SK-N-SH (cell line): ENCODE measurements at regions not wholly inside any gene's neighbourhood (a gene's known extent, or its start where the extent isn't known, plus 50 kb on each side); places are given as distances from the start of the nearest gene placed in this dataset.

Source experiments
- CTCF ChIA-PET: fragments of 300-600, 350-600 bp; formaldehyde crosslinking; extraction: SDS; loops from one replicate; lab custom pipeline; 2021; lab: Yijun Ruan, JAX
- POLR2A ChIA-PET: fragments of 350-600 bp; sonication (Branson Sonifier 250); formaldehyde crosslinking; extraction: SDS; loops from one replicate; lab custom pipeline; 2020; ENCODE audit warnings: antibody characterized with exemption, inconsistent platforms; lab: Yijun Ruan, JAX
- DNase-seq: peaks from one replicate; pipeline ENCODE4 v3.0.0; 2012
- H2AFZ ChIP-seq: fragments of 200-600 bp; sonication (generic); 2 replicates; pipeline ENCODE4 v1.8.1; 2016; ENCODE audit warnings: antibody characterized with exemption, mild to moderate bottlenecking, low read depth
- H3F3A ChIP-seq: fragments of 200-600 bp; sonication (generic); replicated peaks from 2 replicates; pipeline ENCODE3; 2016; ENCODE audit warnings: antibody characterized with exemption, mild to moderate bottlenecking; ENCODE audit not compliant: insufficient read depth
- H3K27ac ChIP-seq, 2 experiments: fragments of 200-500 bp in 1 of 2; fragments of 200-600 bp in 1 of 2; sonication (Bioruptor generic) in 1 of 2; sonication (generic), shearing (Covaris generic) in 1 of 2; 2 replicates each; pipeline versions ENCODE4 v1.5.1 to v1.6.1; 2014 to 2016; ENCODE audit warnings: low read depth in 2 of 2, inconsistent platforms in 1 of 2, low read length in 1 of 2, mild to moderate bottlenecking in 1 of 2, mixed read lengths in 1 of 2
- H3K27me3 ChIP-seq: fragments of 200-600 bp; sonication (generic), shearing (Covaris generic); 2 replicates; pipeline ENCODE4 v1.6.1; 2016; ENCODE audit warnings: mixed run types; ENCODE audit not compliant: insufficient read depth
- H3K36me3 ChIP-seq, 2 experiments: fragments of 200-500 bp in 1 of 2; fragments of 200-600 bp in 1 of 2; sonication (Bioruptor generic) in 1 of 2; sonication (generic) in 1 of 2; replicated peaks in 1 of 2; 2 replicates each; pipeline versions ENCODE3 to v1.5.1; 2014 to 2016; ENCODE audit warnings: low read length in 1 of 2, mild to moderate bottlenecking in 1 of 2; ENCODE audit not compliant: insufficient read depth in 2 of 2, control insufficient read depth in 1 of 2
- H3K4me1 ChIP-seq, 2 experiments: fragments of 200-500 bp in 1 of 2; fragments of 200-600 bp in 1 of 2; sonication (Bioruptor generic) in 1 of 2; sonication (generic), shearing (Covaris generic) in 1 of 2; 2 replicates each; pipeline versions ENCODE4 v1.5.1 to v1.6.1; 2014 to 2016; ENCODE audit warnings: low read depth in 1 of 2, low read length in 1 of 2, mixed run types in 1 of 2; ENCODE audit not compliant: insufficient read depth in 2 of 2, control insufficient read depth in 1 of 2
- H3K4me2 ChIP-seq: fragments of 200-600 bp; sonication (generic), shearing (Covaris generic); 2 replicates; pipeline ENCODE4 v1.6.1; 2017; ENCODE audit warnings: mixed run types
- H3K4me3 ChIP-seq, 2 experiments: fragments of 200-500 bp in 1 of 2; fragments of 200-600 bp in 1 of 2; sonication (Bioruptor generic) in 1 of 2; sonication (generic), shearing (Covaris generic) in 1 of 2; 2 replicates each; pipeline versions ENCODE4 v1.5.1 to v1.8.1; 2014 to 2016; ENCODE audit warnings: low read depth in 2 of 2, inconsistent platforms in 1 of 2, low read length in 1 of 2, mild to moderate bottlenecking in 1 of 2, mixed read lengths in 1 of 2, moderate library complexity in 1 of 2
- H3K79me2 ChIP-seq: fragments of 200-600 bp; sonication (generic); 2 replicates; pipeline ENCODE4 v1.8.1; 2017; ENCODE audit warnings: mild to moderate bottlenecking; ENCODE audit not compliant: insufficient read depth
- H3K9ac ChIP-seq: fragments of 200-600 bp; sonication (generic); 2 replicates; pipeline ENCODE4 v1.6.1; 2017; ENCODE audit warnings: mixed run types
- H3K9me2 ChIP-seq: fragments of 200-600 bp; sonication (generic); 2 replicates; pipeline ENCODE4 v1.6.1; 2017; ENCODE audit warnings: mixed run types
- H3K9me3 ChIP-seq: fragments of 200-600 bp; sonication (generic); 2 replicates; pipeline ENCODE4 v1.6.1; 2017; ENCODE audit warnings: mixed run types, mild to moderate bottlenecking, moderate library complexity
- H4K20me1 ChIP-seq: fragments of 200-600 bp; sonication (generic); 2 replicates; pipeline ENCODE4 v1.6.1; 2017; ENCODE audit warnings: mild to moderate bottlenecking, mixed run types; ENCODE audit not compliant: insufficient read depth
- CTCF ChIP-seq: fragments of 200-600 bp; sonication (generic); IDR thresholded peaks from 2 replicates; pipeline ENCODE4 v1.6.1; 2017; ENCODE audit warnings: antibody characterized with exemption, mild to moderate bottlenecking, moderate library complexity
- ELF1 ChIP-seq: IDR thresholded peaks from 2 replicates; pipeline ENCODE4 v1.4.0; 2012
- EP300 ChIP-seq, 2 experiments: IDR thresholded peaks; 2 replicates each; pipeline versions ENCODE4 v1.4.0 to v1.6.1; 2012; ENCODE audit warnings: borderline replicate concordance in 1 of 2, low read depth in 1 of 2, low read length in 1 of 2
- EZH2phosphoT487 ChIP-seq: fragments of 200-600 bp; sonication (generic); IDR thresholded peaks from 2 replicates; pipeline ENCODE4 v1.6.1; 2017; ENCODE audit warnings: low read depth, mixed run types, mild to moderate bottlenecking, antibody characterized with exemption, moderate library complexity, borderline replicate concordance
- FOXJ3 ChIP-seq: sonication (generic); formaldehyde crosslinking; IDR thresholded peaks from 2 replicates; pipeline ENCODE4 v1.5.1; 2020; ENCODE audit warnings: mild to moderate bottlenecking, missing genetic modification reagents
- FOXM1 ChIP-seq: IDR thresholded peaks from 2 replicates; pipeline ENCODE4 v1.4.0; 2012; ENCODE audit warnings: low read depth, mild to moderate bottlenecking
- GABPA ChIP-seq: IDR thresholded peaks from 2 replicates; pipeline ENCODE4 v1.4.0; 2012; ENCODE audit warnings: low read depth, mild to moderate bottlenecking
- IRF3 ChIP-seq: fragments of 150-350 bp; IDR thresholded peaks from 2 replicates; pipeline ENCODE4 v1.6.1; 2016; ENCODE audit warnings: mild to moderate bottlenecking, low read depth, low read length
- JUND ChIP-seq: IDR thresholded peaks from 2 replicates; pipeline ENCODE4 v1.4.0; 2012
- MXI1 ChIP-seq: IDR thresholded peaks from 2 replicates; pipeline ENCODE4 v1.6.1; 2012; ENCODE audit warnings: mild to moderate bottlenecking, low read depth, low read length, improper control_type of control experiment
- NFIC ChIP-seq: IDR thresholded peaks from 2 replicates; pipeline ENCODE4 v1.4.0; 2012; ENCODE audit warnings: borderline replicate concordance
- NRF1 ChIP-seq: IDR thresholded peaks from 2 replicates; pipeline ENCODE4 v1.6.1; 2012; ENCODE audit warnings: low read depth, mild to moderate bottlenecking, low read length
- POLR2AphosphoS5 ChIP-seq: IDR thresholded peaks from 2 replicates; pipeline ENCODE4 v1.6.1; 2012; ENCODE audit warnings: low read depth, low read length
- RAD21 ChIP-seq: IDR thresholded peaks from 2 replicates; pipeline ENCODE4 v1.6.1; 2012; ENCODE audit warnings: mild to moderate bottlenecking, low read length
- RCOR1 ChIP-seq: fragments of 150-350 bp; IDR thresholded peaks from 2 replicates; pipeline ENCODE4 v1.6.1; 2017; ENCODE audit warnings: antibody characterized with exemption, low read length
- SIN3A ChIP-seq: IDR thresholded peaks from 2 replicates; pipeline ENCODE4 v1.6.1; 2012; ENCODE audit warnings: low read depth, mild to moderate bottlenecking, low read length, moderate library complexity, borderline replicate concordance
- TAF1 ChIP-seq: IDR thresholded peaks from 2 replicates; pipeline ENCODE4 v1.6.1; 2012; ENCODE audit warnings: low read depth, mild to moderate bottlenecking, low read length, moderate library complexity, borderline replicate concordance
- TEAD4 ChIP-seq: IDR thresholded peaks from 2 replicates; pipeline ENCODE4 v1.4.0; 2012; ENCODE audit warnings: mild to moderate bottlenecking, borderline replicate concordance; ENCODE audit not compliant: insufficient read depth
- USF2 ChIP-seq: fragments of 150-350 bp; IDR thresholded peaks from 2 replicates; pipeline ENCODE4 v1.6.1; 2017; ENCODE audit warnings: antibody characterized with exemption, low read length, low read depth, borderline replicate concordance
- ZBTB33 ChIP-seq: IDR thresholded peaks from 2 replicates; pipeline ENCODE4 v1.4.0; 2012; ENCODE audit warnings: low read depth, borderline replicate concordance
- TF ChIP-seq, protein P1 (sequence below): IDR thresholded peaks from 2 replicates; pipeline ENCODE4 v1.4.0; 2012; ENCODE audit warnings: low read depth, borderline replicate concordance

DNA sequence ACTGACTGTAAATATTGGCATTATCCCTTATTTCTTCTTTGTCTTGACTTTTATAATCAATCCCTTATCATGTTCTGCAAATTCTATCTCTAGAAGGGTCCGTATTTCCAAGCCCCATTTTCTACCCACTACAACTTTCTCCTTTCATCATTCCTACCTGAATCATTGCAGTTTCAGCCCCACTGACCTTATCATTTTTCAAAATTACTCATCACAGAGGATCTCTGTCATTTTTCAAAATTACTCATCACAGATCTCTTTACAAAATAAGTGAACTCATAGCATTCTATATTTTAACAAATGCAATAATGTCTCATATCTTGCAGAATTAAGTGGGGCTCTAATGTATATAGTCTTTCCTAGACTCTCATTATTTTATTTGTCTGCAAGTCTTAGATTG is 256.9 kb upstream of the COX7C start (continued):
- TF ChIP-seq EZH2phosphoT487 = no peak
- TF ChIP-seq TEAD4 = no peak
- no peak for TF ChIP-seq RCOR1
- TF ChIP-seq FOXM1 = no peak
- TF ChIP-seq RAD21 = no peak

GRCh38 chr5:86371061-86371460 is 246.7 kb upstream of the COX7C start:
- Histone ChIP-seq H3K36me3 (no peaks in the 10 kb centered on the region), H2AFZ (no peak overlapping the region), H3K4me3 (no peak overlapping the region), H3K9ac (no peak overlapping the region), H3K27me3 (no peaks in the 10 kb centered on the region), H3K9me2 (no peaks in the 10 kb centered on the region), H3F3A (no peaks in the 10 kb centered on the region), H3K27ac (no peak overlapping the region), H3K4me2 (no peak overlapping the region), H3K79me2 (no peaks in the 10 kb centered on the region), H3K4me1 (no peaks in the 10 kb centered on the region), H3K9me3 (no peaks in the 10 kb centered on the region), H4K20me1 (no peaks in the 10 kb centered on the region)
- ChIA-PET CTCF (no interaction called here), POLR2A (no interaction called here)
- no peak for TF ChIP-seq IRF3
- TF ChIP-seq, protein P1, sequence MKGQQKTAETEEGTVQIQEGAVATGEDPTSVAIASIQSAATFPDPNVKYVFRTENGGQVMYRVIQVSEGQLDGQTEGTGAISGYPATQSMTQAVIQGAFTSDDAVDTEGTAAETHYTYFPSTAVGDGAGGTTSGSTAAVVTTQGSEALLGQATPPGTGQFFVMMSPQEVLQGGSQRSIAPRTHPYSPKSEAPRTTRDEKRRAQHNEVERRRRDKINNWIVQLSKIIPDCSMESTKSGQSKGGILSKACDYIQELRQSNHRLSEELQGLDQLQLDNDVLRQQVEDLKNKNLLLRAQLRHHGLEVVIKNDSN = no peak
- TF ChIP-seq GABPA = no peak
- no peak for TF ChIP-seq SIN3A
- TF ChIP-seq FOXM1 = no peak
- TF ChIP-seq TEAD4 = no peak
- no peak for TF ChIP-seq POLR2AphosphoS5
- no peak for TF ChIP-seq NRF1
- no peak for TF ChIP-seq EP300 (IDR thresholded peaks at IDR 0.05; ENCODE audit: borderline replicate concordance in 1 of 2, low read depth in 1 of 2, low read length in 1 of 2)
- TF ChIP-seq USF2 = no peak
- TF ChIP-seq ELF1 = no peak
- TF ChIP-seq CTCF = no peak
- TF ChIP-seq NFIC = no peak
- no peak for TF ChIP-seq FOXJ3 (CRISPR knock-in tag)
- no peak for TF ChIP-seq JUND
- no peak for TF ChIP-seq ZBTB33
- TF ChIP-seq MXI1 = no peak
- TF ChIP-seq TAF1 = no peak
- no peak for DNase-seq
